Naive B cell (primary cell): ENCODE measurements at regions not wholly inside any gene's neighbourhood (a gene's known extent, or its start where the extent isn't known, plus 50 kb on each side); places are given as distances from the start of the nearest gene placed in this dataset.

Experiments
- ATAC-seq, 2 donors: fragments of 150-1000 bp; cut with Tn5 transposase; 2 replicates each; pipeline ENCODE4 v1.10.0; 2021; ENCODE audit warnings: low read depth in 2 of 2, mild to moderate bottlenecking in 2 of 2, moderate library complexity in 2 of 2
- DNase-seq: peaks from one replicate; pipeline ENCODE4 v3.0.0; 2022
- H3K27ac Mint-ChIP-seq, 6 donors: one replicate each; pipeline ENCODE4 v1.8.0; 2020 to 2022; ENCODE audit warnings: mild to moderate bottlenecking in 6 of 6, mixed read lengths in 6 of 6, moderate library complexity in 5 of 6, inconsistent platforms in 2 of 6
- H3K27me3 Mint-ChIP-seq, 3 donors: one replicate each; pipeline ENCODE4 v1.8.0; 2021 to 2022; ENCODE audit warnings: mixed read lengths in 3 of 3, mild to moderate bottlenecking in 1 of 3
- H3K36me3 Mint-ChIP-seq, 2 donors: one replicate each; pipeline ENCODE4 v1.8.0; 2020 to 2022; ENCODE audit warnings: mixed read lengths in 2 of 2, inconsistent platforms in 1 of 2, mild to moderate bottlenecking in 1 of 2
- H3K4me1 Mint-ChIP-seq, 3 donors: one replicate each; pipeline ENCODE4 v1.8.0; 2020 to 2022; ENCODE audit warnings: mixed read lengths in 3 of 3, inconsistent platforms in 1 of 3, mild to moderate bottlenecking in 1 of 3, moderate library complexity in 1 of 3
- H3K4me3 Mint-ChIP-seq, 8 donors: one replicate each; pipeline ENCODE4 v1.8.0; 2020 to 2022; ENCODE audit warnings: mild to moderate bottlenecking in 8 of 8, mixed read lengths in 8 of 8, moderate library complexity in 8 of 8, inconsistent platforms in 2 of 8
- H3K9me3 Mint-ChIP-seq, 7 donors: one replicate each; pipeline ENCODE4 v1.8.0; 2020 to 2022; ENCODE audit warnings: mixed read lengths in 7 of 7, mild to moderate bottlenecking in 5 of 7, inconsistent platforms in 2 of 7, moderate library complexity in 1 of 7

DNA sequence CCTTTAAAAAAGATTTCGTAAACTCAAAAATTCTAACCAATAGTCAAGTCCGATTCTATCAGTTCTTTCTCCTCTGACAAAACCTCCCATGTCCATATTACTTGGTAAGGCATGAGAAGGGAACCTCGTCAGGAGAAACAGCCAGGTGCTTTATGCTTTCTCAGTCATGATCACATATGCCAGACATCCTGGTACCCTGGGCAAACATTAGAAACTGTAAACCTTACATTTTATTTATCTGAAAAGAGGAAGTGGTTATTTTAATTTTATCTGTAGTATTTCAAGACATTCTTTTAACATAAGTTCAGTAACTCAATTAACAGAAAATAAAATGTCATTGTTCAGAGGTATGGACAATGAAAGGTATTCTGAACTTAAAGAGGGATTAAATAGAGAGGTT, 474.8 kb upstream of the GBE1 start:
- Mint-ChIP-seq H3K36me3 (no peaks in the 10 kb centered on the region), H3K27me3 (no peaks in the 10 kb centered on the region), H3K4me3 (no peak overlapping the region), H3K27ac (no peak overlapping the region), H3K4me1 (peaks cover 0 to 18% (median 11%) of the 10 kb centered on the region in 3 donors), H3K9me3 (peaks cover 0 to 1% (median 0%) of the 10 kb centered on the region in 7 donors)
- ATAC-seq: peak in 1 of 2 donors; percentile 40
- no peak for DNase-seq

GRCh38 chr3:82229397-82229796, 468.0 kb upstream of the GBE1 start:
- no peak for DNase-seq

GRCh38 chr3:82224661-82225060, 463.2 kb upstream of the GBE1 start:
- DNase-seq: no peak
- H3K4me1 Mint-ChIP-seq: peaks cover 3 to 14% (median 8%) of the 10 kb centered on the region in 3 donors
- no peak overlapping the region for H3K4me3 Mint-ChIP-seq
- ATAC-seq: no peak
- H3K36me3 Mint-ChIP-seq: no peaks in the 10 kb centered on the region
- H3K27me3 Mint-ChIP-seq: no peaks in the 10 kb centered on the region
- H3K9me3 Mint-ChIP-seq: peaks cover 0 to 22% (median 8%) of the 10 kb centered on the region in 7 donors
- no peak overlapping the region for H3K27ac Mint-ChIP-seq

More at GRCh38 chr3:82229397-82229796, 468.0 kb upstream of the GBE1 start:
- Mint-ChIP-seq H3K4me1 (peaks cover 6 to 20% (median 9%) of the 10 kb centered on the region in 3 donors), H3K27ac (peak overlapping the region in 4 of 6 donors; percentile 1 to 88 (median 78)), H3K36me3 (no peaks in the 10 kb centered on the region), H3K9me3 (peaks cover 0 to 2% (median 0%) of the 10 kb centered on the region in 7 donors), H3K27me3 (no peaks in the 10 kb centered on the region), H3K4me3 (peak overlapping the region in 7 of 8 donors; percentile 10 to 79 (median 43))
- ATAC-seq: peak; percentile 46 to 65

DNA sequence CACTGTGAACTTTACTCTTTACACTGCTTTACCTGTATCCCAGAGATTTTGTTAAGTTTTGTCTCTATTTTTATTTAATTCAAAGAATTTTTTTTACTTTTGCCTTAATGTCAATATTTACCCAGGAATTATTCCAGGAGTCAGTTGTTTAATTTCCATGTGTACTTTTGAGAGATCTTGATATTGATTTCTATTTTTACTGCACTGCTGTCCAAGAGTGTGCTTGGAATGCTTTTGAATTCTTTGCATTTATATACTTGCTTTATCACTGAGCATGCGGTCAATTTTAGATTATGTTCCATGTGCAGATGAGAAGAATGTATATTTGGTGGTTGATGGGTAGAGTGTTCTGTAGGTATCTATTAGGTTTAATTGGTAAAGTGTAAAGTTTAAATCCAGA, 461.0 kb upstream of the GBE1 start:
- no peak for DNase-seq
- H3K9me3 Mint-ChIP-seq: peaks cover 0 to 22% (median 8%) of the 10 kb centered on the region in 7 donors

DNA sequence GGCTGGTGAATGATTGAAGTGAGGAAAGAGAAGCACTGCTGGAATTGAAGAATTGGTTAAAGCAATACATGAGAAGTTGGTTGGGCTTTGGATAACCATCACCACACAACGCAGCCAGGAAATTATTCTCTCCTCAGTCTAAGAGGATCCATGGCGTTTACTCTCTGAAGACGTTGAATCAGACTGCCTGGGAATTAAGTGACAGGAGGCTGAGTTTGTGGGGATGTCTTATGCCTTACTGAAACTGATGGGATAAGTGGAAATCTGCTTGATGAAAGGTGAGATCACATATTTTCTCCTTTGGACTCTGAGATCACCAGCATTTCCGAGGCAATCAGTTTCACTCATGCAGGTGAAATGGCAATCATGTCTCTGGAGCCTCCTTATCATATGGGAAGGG, 456.1 kb upstream of the GBE1 start:
- Mint-ChIP-seq H3K36me3 (no peaks in the 10 kb centered on the region), H3K4me3 (no peak overlapping the region), H3K4me1 (no peaks in the 10 kb centered on the region), H3K9me3 (peaks cover 0 to 6% (median 0%) of the 10 kb centered on the region in 7 donors), H3K27me3 (no peaks in the 10 kb centered on the region), H3K27ac (no peak overlapping the region)
- no peak for DNase-seq
- ATAC-seq: no peak

More for the DNA sequence above, 461.0 kb upstream of the GBE1 start:
- H3K27me3 Mint-ChIP-seq: no peaks in the 10 kb centered on the region
- no peak overlapping the region for H3K27ac Mint-ChIP-seq
- H3K4me1 Mint-ChIP-seq: no peaks in the 10 kb centered on the region
- H3K4me3 Mint-ChIP-seq: no peak overlapping the region
- H3K36me3 Mint-ChIP-seq: no peaks in the 10 kb centered on the region
- no peak for ATAC-seq

DNA sequence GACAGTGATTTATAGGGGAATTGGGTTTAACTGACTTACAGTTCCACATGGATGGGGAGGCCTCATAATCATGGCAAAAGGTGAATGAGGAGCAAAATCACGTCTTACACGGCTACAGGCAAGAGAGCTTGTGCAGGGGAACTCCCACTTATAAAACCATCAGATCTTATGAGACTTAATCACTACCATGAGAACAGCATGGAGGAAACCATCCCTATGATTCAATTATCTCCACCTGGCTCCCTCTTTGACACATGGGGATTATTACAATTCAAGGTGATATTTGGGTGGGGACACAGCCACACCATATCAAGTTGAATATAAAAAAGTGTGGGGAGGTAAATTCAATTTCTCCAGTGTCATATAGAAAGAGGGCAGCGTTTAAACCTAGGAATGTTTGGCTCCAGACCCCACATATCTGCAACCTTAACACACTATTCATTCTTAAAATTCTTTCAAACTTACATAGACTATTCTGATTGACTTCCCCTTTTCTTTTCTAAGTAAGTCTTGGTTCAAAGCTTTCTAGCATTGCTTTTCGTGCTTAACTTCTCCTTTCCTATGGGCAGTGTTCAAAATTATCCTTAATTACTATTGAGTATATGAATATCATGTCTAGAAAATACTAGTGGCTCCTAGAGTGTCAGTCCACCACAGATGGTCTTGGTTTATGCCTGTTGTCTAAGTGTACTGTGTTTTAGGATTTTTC, 446.7 kb upstream of the GBE1 start:
- Mint-ChIP-seq H3K9me3 (peaks cover 0 to 8% (median 0%) of the 10 kb centered on the region in 7 donors), H3K4me3 (peak overlapping the region in 2 of 8 donors; percentile 3 to 33), H3K27me3 (no peaks in the 10 kb centered on the region), H3K27ac (no peak overlapping the region), H3K36me3 (no peaks in the 10 kb centered on the region), H3K4me1 (peaks cover 27 to 38% (median 37%) of the 10 kb centered on the region in 3 donors)
- DNase-seq: no peak
- peak; percentile 75 to 84 for ATAC-seq

GRCh38 chr3:82202269-82202668, 440.8 kb upstream of the GBE1 start:
- Mint-ChIP-seq H3K36me3 (no peaks in the 10 kb centered on the region), H3K27me3 (no peaks in the 10 kb centered on the region), H3K4me3 (no peak overlapping the region), H3K4me1 (peaks cover 18 to 26% (median 26%) of the 10 kb centered on the region in 3 donors), H3K9me3 (no peaks in the 10 kb centered on the region), H3K27ac (peak overlapping the region in 1 of 6 donors; percentile 38)
- no peak for ATAC-seq
- DNase-seq: no peak

DNA sequence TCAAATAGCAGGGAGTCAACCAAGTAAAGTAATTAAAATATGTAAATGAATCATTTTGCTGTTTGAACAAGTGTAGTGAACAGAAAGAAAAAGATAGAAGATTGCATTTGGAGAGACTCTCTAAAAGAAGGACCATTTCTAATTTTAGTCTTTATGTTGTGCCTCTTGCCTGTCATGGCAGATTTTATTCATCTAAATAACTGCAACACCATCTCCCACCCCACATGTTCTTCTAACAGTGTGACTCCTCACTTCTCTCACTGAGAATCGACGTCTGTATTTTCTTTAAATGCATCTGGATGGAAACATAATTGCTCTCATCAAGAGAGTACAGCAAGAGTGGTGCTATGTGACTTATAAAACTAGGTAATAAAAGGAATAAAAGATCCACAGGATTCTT, 439.9 kb upstream of the GBE1 start:
- DNase-seq (no peak), ATAC-seq (no peak)
- Mint-ChIP-seq H3K27ac (no peak overlapping the region), H3K36me3 (no peaks in the 10 kb centered on the region), H3K4me1 (peaks cover 8 to 17% (median 17%) of the 10 kb centered on the region in 3 donors), H3K4me3 (peak overlapping the region in 1 of 8 donors; percentile 78), H3K9me3 (no peaks in the 10 kb centered on the region), H3K27me3 (no peaks in the 10 kb centered on the region)

DNA sequence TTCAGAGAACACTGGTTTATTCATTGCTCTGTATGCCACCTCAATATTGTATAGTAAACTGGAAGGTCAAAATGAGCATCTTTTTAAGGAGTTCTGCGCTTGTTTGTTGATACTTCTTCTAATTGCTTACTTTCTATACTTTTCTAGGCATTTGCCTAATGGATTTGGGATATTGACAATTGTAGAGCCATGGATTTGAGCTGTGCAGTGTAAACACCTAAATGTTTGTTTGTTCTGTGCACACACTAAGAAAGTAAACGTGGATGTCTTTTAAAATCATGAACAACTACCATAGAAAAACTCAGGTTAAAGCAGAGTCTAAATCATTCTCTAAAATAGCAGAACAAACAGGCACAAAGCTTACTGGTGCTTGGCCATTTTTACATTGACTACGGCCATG, 436.6 kb upstream of the GBE1 start:
- no peaks in the 10 kb centered on the region for H3K4me1 Mint-ChIP-seq
- H3K27me3 Mint-ChIP-seq: no peaks in the 10 kb centered on the region
- DNase-seq (no peak), ATAC-seq (no peak)
- H3K27ac Mint-ChIP-seq: no peak overlapping the region
- peaks cover 0 to 2% (median 0%) of the 10 kb centered on the region in 7 donors for H3K9me3 Mint-ChIP-seq
- no peak overlapping the region for H3K4me3 Mint-ChIP-seq
- no peaks in the 10 kb centered on the region for H3K36me3 Mint-ChIP-seq

DNA sequence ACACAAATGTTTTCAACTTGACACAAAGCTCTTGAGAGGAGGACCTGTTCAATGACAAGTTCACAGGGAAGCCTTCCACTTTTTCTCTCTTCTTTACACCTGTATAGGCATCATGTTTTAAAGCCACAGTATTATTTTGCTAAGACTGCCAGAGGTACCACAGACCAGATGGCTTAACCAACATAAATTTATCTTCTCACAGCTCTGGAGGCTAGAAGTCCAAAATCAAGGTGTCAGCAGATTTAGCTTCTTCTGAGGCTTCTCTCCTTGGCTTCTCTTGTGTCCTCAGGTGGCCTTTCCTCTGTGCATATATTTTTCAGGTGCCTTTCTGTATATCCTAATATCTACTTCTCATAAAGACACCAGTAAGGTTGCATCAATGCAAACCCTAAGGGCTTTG, 435.2 kb upstream of the GBE1 start:
- ATAC-seq (no peak), DNase-seq (no peak)
- peaks cover 0 to 2% (median 0%) of the 10 kb centered on the region in 7 donors for H3K9me3 Mint-ChIP-seq
- no peaks in the 10 kb centered on the region for H3K36me3 Mint-ChIP-seq
- no peak overlapping the region for H3K27ac Mint-ChIP-seq
- no peak overlapping the region for H3K4me3 Mint-ChIP-seq
- no peaks in the 10 kb centered on the region for H3K4me1 Mint-ChIP-seq
- H3K27me3 Mint-ChIP-seq: no peaks in the 10 kb centered on the region

- no peak for ATAC-seq
- no peak for DNase-seq
- H3K36me3 Mint-ChIP-seq: no peaks in the 10 kb centered on the region
- no peaks in the 10 kb centered on the region for H3K27me3 Mint-ChIP-seq
- no peak overlapping the region for H3K27ac Mint-ChIP-seq
- H3K9me3 Mint-ChIP-seq: peaks cover 0 to 2% (median 0%) of the 10 kb centered on the region in 7 donors
- no peaks in the 10 kb centered on the region for H3K4me1 Mint-ChIP-seq
- H3K4me3 Mint-ChIP-seq: no peak overlapping the region
These were observed 433.4 kb upstream of the GBE1 start for GRCh38 chr3:82194870-82195269.

DNA sequence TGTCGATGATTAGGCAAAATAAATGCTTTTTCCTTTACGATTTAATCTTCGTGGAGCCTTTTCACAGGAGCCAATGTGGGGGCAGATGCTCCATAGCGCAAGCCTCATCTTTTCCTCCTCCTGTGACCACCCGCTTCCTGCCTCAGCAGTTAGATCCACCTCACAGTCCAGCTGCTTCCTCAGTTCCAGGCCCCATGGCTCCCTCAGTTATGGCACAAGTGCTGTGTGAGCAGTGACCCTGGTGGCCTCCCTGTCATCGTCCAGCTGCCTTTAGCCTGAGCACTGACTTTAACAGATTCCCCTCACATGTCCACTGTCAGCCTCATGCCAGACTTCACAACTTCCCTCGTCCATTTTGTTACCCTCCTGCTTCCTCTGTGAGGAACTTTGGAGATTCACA, 424.6 kb upstream of the GBE1 start:
- no peak overlapping the region for H3K27ac Mint-ChIP-seq
- no peaks in the 10 kb centered on the region for H3K27me3 Mint-ChIP-seq
- DNase-seq: no peak
- no peak for ATAC-seq
- no peaks in the 10 kb centered on the region for H3K4me1 Mint-ChIP-seq
- H3K36me3 Mint-ChIP-seq: no peaks in the 10 kb centered on the region
- H3K4me3 Mint-ChIP-seq: no peak overlapping the region
- peaks cover 0 to 2% (median 0%) of the 10 kb centered on the region in 7 donors for H3K9me3 Mint-ChIP-seq

DNA sequence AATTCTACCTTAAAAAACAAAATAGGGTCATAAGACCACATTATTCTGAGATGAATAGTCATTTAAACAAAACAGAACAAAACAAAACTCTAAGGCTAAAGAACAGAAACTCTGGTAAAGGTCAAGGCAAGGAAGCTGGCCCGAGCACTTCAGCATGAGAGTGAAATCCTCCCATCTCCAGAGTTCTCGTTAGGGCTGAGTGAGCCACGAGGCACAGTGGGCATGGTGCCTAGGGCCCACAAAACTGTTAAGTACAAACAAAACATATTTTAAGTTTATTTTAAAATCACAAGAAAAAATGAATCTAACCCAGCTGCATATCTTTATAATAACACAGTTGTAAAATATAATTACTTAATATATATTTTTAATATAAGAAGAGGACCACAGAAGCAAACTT, 417.8 kb upstream of the GBE1 start:
- Mint-ChIP-seq H3K36me3 (no peaks in the 10 kb centered on the region), H3K27ac (no peak overlapping the region), H3K27me3 (no peaks in the 10 kb centered on the region), H3K4me1 (no peaks in the 10 kb centered on the region), H3K9me3 (peaks cover 0 to 3% (median 0%) of the 10 kb centered on the region in 7 donors), H3K4me3 (no peak overlapping the region)
- ATAC-seq: no peak
- no peak for DNase-seq

DNA sequence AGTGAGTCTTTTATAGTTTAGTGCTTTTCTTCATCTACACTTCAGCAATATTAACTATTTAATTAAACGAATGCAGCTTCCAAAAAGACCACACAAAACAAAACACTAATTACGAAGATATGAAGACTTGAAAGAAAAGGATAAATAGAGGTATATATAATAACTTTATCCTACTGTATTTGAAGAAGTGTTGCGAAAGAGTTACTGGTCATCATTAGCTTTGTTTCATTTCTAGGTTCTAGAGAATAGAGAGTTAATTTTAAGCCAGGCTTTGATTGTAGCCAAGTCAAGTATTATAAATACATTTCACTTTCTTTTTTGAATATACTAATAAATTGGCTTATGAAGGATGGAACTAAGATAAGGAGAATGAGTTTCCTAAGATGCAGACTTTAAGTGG, 416.8 kb upstream of the GBE1 start:
- no peaks in the 10 kb centered on the region for H3K36me3 Mint-ChIP-seq
- no peak overlapping the region for H3K4me3 Mint-ChIP-seq
- ATAC-seq (no peak), DNase-seq (no peak)
- peaks cover 0 to 4% (median 0%) of the 10 kb centered on the region in 3 donors for H3K27me3 Mint-ChIP-seq
- H3K27ac Mint-ChIP-seq: no peak overlapping the region
- no peaks in the 10 kb centered on the region for H3K4me1 Mint-ChIP-seq
- H3K9me3 Mint-ChIP-seq: peaks cover 0 to 5% (median 0%) of the 10 kb centered on the region in 7 donors
